Peyer's patch (tissue), 4 donors: ENCODE measurements at regions not wholly inside any gene's neighbourhood (a gene's known extent, or its start where the extent isn't known, plus 50 kb on each side); places are given as distances from the start of the nearest gene placed in this dataset.

Experiments
- CTCF ChIP-seq, 6 experiments: fragments of 450-650 bp in 4 of 6; fragments of 200-600 bp in 2 of 6; sonication (generic) in 1 of 6; IDR thresholded peaks; one replicate each; pipeline ENCODE4 v1.5.1; 2017 to 2019; ENCODE audit warnings: antibody characterized with exemption in 6 of 6, mild to moderate bottlenecking in 3 of 6, moderate library complexity in 1 of 6
- POLR2A ChIP-seq, 2 donors: fragments of 450-650 bp; IDR thresholded peaks; one replicate each; pipeline ENCODE4 v1.5.1; 2017; ENCODE audit warnings: antibody characterized with exemption in 2 of 2, mild to moderate bottlenecking in 2 of 2, moderate library complexity in 2 of 2

DNA sequence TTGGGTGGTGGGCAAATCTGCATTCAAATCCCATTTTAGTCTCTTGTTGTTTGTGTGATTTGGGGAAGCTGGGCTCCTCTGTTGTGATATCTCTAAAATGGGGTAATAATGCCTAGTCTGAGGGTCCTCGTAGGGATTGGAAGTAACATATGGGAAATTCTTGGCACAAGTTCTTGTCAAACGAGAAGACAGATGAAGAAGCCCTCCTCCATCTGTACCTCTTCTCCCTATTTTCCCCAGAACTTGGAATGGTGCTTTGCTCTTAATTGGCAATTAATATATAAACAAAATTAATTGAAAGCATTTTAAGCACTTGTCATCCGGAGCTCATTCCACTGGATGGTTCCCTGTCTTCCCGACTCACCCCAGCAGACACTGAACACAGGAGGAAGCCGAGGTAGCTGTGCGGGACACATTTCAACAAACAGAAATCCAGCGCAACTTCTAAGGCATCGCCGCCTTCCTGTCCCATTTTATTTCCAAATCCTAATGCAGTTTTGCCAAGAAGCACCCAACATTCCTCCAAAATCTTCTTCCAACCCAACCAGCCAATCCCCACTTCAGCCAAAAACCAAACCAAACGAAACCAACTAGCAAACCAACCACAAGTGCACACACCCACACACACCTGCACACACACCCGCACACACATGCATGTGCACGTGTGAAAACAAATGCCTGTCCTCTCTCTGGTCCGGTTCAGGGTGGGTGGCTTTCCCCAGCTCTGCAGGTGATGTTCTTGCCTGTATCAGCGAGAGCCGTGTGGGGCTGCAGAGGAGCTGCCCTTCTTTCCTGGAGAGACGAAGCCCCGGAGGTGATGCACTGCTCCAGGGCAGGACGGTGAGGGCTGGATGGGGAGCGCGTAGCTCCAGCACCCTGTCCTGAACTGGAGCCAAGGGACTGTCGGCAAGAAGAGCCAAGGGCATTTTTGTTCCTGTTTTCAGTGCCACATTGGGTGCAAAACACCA, 100.8 kb upstream of the B3GAT1 start:
- TF ChIP-seq CTCF (IDR thresholded peaks at IDR 0.05) (no peak), POLR2A (IDR thresholded peaks at IDR 0.05) (no peak)
